Heart left ventricle (tissue), 13 donors: ENCODE measurements at regions not wholly inside any gene's neighbourhood (a gene's known extent, or its start where the extent isn't known, plus 50 kb on each side); places are given as distances from the start of the nearest gene placed in this dataset.

ENCODE experiments used
- CTCF ChIP-seq, 12 donors: fragments of 200-600 bp; sonication (generic) in 4 of 12; IDR thresholded peaks; one replicate each; pipeline versions ENCODE4 v1.5.0 to v1.8.0; 2018 to 2022; ENCODE audit warnings: antibody characterized with exemption in 12 of 12, mild to moderate bottlenecking in 5 of 12
- POLR2A ChIP-seq, 2 donors: fragments of 450-650 bp; IDR thresholded peaks; one replicate each; pipeline ENCODE4 v1.6.1; 2017; ENCODE audit warnings: antibody characterized with exemption in 2 of 2, mild to moderate bottlenecking in 2 of 2, moderate library complexity in 2 of 2
- donor health status: ischemic (EF 13 %, LVEDD 7.1; RV severe dilation, severe dysfunction).
- donor health status: DM: no; HTN: yes; CAD: no.
- donor health status: DM: no; HTN: no; CAD: no.
- donor health status: ischemic (EF 25% LVEDD 6.9; RV normal size, moderate dysfunction).
- donor health status: ischemic (EF 25% LVEDD 5.7; RV mildly dilated, moderate dysfunction).
- donor health status: ischemic (EF 35%, LVEDD 5.7; RV mildly dilated, moderate dysfunction).
- donor health status: nonischemic (EF 11% LVEDD 7.7; RV severe dilation, severe dysfunction).
- donor health status: DM: yes; HTN: yes; CAD: no.
- donor health status: PGD.
- donor health status: ischemic (EF 29% LVEDD 5.4; RV normal size, mild dysfunction).
- donor health status: nonischemic (EF 23%, LVEDD 6.1; RV moderate dilation, normal function).

- no peak for TF ChIP-seq CTCF (IDR thresholded peaks at IDR 0.05)
- no peak for TF ChIP-seq POLR2A (IDR thresholded peaks at IDR 0.05)
Measured at GRCh38 chr10:65325913-65326312, 1599.9 kb upstream of the LRRTM3 start.
